GM21528 (cell line): ENCODE measurements at regions not wholly inside any gene's neighbourhood (a gene's known extent, or its start where the extent isn't known, plus 50 kb on each side); places are given as distances from the start of the nearest gene placed in this dataset.

Experiments used
- ATAC-seq: cut with Tn5 transposase; IDR thresholded peaks from one replicate; pipeline ENCODE4 v1.9.1; 2021; ENCODE audit warnings: mild to moderate bottlenecking, moderate library complexity; ENCODE audit not compliant: unreplicated experiment, low FRiP score

DNA sequence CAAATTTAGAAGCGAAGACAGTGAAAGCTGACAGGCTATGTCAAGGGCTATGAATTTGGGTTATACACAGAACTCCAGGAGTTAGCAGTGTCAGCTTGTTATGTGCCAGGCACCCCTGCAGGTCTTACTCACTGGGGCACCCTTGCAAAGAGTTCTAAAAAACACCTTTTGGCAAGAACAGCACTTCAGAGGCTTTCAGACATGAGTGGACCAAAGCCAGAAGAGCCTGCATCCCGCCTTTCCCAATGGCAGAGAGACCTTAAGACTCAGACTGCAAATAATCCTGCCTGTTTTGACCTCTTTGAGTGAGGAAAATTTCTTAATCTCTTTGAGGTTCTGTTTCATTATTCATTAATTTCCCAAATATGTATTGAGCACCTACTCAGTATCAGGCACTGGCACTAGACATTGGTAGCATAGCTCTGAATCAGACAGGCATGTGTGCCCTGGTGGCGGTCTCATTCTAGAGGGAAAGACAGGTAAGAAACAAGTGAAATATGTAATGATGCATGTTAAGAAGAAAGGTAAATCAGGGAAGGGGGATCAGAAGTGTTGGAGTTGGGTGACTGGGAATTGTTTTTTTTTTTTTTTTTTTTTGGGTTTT lies 280.0 kb downstream of the KBTBD8 start:
- no peak for ATAC-seq

DNA sequence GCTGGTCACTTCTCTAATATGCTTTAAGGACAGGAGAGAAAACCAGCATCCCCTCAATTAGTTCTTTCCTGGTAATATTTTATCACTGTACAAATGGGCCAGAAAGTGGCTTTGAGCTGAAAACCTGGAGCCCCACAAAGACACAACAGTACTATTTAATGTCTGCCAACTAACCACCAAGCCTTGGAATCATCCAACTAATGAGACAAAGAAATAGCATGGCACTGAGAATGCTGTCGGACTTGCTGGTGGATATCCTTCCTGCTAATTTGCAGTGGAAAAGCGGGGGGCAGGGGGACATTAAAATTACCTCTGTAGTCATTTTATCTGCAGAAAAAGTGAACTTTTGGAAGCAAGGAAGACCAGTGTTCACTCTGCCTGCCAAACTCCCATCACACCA lies 288.5 kb downstream of the KBTBD8 start:
- no peak for ATAC-seq

DNA sequence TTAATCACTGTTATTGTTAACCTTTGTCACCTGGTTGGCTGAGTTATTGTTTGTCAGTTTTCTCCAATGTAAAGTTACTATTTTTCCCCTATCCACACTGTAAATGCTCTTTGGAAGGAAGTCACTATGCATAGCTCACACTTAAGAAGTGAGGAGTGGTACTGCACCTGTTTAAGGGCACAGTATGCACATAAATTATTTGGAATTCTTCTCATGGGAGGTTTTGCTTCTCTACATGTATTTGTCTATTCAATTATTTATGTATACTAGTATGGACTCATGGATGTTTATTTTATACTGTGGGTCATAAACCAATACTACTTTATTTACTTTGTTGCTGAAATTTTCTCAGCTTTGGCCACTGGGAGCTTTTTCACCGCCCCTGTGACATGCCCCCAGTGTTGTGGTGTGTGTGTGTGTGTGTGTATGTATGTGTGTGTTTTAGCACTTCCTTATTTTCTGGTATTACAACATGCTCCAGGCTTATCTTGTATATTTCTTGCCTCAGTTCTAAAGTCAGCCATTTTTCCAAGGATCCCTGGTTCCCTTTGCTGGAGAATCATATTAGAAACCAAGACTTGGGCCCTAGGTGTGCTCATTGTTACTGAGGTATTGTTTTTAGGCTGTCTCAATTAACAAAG lies 290.5 kb downstream of the KBTBD8 start:
- no peak for ATAC-seq

DNA sequence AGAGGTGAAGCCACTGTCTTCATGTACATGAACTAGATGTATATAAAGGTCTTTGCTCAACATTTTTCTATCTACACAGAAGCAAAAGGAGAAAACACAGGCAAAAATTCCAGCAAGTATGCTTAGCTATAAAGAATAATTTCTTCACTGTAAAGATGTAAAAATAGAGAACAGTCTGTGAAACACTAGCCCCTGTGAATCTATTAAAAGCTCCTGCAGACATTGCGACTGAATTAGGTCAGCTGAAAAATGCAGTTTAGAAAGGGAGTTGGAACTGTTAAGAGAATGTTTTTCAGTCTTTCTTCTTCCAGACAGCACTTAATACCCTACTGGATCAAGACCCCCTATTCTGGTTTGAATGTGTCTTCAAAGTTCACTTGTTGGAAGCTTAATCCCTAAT lies 291.5 kb downstream of the KBTBD8 start:
- ATAC-seq = no peak

DNA sequence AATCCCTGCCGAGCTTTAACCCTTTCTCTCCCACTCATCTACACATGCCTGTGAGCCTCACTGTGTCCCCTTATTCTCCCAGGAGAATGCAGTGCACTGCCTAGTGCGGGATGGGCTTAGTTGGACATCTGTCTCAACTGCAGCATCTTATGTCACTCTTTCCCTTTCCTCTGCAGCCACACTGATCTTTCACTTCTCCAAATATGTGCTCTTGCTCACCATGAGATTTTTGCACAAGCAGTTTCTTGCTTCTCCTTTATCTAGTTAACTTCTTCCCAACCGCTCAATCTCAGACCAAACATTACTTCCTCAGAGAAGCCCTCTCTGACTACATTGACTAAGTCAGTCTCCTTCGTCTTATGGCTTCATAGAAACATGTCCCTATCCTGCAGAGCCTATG lies 292.3 kb downstream of the KBTBD8 start:
- ATAC-seq = no peak

DNA sequence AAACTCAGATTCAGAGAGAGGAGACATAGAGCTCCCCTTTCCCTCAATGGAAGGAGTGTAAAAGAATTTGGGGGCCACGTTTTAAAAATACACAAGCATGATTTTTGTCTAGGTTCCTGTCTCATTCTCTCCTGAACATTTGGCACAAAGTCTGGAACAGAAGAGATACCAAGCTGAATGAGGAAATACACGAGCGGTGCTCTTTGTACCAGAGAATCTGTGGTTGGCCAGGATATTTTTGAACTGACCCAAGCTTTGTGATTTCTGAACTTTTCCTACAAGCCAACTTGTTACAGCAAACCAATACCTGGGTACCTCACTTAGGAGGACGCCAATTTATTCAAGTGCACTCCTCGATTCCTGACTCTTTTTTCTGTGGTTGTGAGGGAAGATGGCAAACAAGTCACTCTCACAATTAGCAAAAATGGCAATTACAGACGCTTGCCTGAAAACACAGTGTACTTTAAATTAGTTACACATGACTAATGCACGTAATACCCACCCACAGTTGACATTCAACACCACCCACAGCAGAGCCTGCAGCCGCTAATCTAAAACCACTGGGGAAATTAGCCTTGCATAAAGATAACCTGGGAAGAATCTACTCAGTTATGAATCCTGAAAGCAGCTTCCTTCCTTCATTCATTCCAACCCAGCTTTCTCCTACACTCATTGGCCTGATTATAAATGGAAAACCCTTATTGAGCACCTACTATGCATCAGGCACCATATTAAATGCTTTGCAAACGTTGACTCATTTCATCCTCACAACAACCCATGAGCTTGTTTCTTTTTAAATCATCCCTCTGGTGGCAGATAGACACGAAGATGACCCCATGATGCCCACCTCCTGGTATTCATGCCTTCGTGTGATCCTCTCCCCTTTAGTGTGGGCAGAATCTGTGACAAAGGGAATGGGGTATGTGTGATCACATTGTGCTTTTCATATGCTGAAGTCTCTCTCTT lies 293.5 kb downstream of the KBTBD8 start:
- no peak for ATAC-seq

DNA sequence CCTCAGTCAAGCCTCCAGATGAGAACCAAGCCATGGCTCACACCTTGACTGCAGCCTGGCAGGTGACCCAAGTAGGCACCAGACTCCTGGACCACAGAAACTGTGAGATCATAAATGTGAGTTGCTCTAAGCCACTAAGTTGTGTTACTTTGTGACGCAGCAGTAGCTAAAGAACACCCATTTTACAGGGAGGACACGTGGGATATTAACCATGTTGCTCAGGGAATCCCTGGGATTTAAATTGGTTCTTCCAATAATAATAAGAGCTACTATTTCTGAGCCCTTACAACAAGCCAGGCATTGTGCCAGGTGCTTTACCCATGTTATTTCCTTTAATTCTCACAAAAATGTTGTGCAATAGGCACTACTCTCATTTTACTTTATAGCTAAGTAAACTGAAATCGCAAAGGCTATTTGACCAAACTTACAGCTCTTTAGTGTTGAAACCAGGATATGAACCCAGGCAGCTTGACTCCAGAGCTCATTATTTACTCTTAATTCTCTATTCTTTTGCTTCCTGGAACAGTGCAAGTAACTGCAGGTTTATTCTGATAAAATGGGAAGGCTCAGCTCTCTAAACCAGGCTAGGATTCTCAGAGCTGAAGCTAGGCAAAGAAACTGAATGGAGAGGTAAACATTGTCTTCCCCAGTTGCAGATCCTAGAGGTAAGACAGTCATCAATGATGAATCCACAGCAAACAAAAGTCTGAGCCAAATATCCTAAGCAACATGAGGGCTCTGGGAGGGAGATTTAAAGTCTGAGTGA lies 294.4 kb downstream of the KBTBD8 start:
- no peak for ATAC-seq

DNA sequence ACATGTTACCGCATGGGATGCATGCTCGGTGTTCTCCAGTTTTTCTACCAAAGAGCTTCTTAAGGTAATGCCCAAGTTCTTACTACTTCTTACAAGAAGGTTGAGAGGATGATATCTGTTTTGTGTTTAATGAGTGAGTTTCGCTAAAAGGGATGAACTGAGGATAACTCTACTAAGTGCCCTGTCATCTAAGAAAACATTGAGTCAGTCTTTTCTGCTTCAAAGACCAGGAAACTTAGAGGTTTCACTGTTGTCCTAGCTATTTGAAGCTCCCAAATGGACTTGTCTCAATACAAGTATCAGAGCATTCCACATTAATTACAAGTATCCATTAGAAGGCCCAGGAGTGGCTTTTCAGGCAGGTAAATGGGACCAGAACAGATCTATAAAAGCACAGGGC lies 296.2 kb downstream of the KBTBD8 start:
- no peak for ATAC-seq

DNA sequence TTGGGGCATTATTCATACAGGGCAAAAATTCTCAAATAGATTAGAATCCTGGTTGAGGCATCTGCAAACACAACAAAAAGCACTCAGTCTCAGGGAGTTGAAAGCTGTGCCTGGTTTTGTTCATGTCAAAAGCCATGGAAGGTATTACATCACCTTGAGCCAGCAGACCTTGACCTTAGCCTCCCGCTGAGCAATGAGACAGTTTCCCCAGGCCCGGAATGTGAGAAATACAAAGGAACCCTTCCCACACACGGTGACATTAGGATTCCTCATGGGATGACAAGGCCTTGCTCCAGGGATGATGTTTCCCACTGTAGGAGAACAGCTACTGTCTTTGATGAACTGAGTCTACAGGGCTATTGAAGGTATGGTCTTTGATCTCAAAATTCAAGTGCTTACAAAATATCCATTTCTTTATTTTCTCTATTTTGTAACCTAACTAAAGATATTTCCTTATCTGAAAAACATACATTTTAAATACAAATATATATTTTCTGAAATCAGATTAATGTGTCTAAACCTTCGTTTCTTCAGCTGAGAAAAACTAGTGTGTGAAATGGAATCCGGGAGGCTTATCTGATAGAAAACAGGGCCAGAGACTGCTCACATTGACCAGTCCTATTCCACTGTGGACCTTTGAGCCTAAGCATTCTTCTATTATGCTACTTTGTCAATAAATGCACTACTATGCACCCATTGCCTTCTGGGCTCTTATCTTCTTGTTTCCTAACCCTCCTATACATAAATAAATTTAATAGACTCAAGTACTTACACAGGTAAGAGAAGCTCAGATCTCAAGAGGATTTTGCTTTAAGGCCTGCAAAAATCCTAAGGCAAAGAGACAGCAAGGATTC lies 298.2 kb downstream of the KBTBD8 start:
- ATAC-seq = no peak

DNA sequence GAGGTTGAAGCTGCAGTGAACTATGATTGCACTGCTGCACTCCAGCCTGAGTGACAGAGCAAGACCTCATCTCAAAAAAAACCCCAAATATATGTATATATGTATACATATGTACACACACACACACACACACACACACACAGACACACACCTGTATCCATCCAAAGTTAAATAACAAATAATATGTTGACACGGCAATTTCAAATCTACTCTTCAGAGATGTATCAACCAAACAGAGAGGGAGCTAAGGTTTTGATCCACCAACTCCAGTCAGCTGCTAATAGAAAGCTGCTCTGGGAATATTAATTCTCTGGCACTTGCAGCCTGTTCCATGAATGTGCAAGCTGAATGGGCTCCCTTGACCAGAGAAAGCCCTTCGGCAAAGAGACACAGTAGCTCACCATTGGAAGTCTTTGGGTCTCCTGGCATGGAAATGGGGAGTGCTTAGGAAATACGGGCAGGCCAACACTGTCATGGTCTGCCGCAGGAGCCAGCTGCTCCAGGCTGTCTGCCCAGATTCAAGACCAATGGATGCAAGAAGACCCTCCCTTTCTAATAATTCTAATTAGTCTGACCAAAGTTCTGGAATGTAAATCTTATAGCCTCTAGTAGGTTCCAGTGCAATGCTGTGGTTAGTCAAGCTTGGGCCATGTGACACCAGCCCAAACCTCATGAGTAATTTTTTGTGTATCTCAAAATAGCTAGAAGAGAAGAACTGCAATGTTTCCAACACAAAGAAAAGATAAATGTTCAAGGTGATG lies 299.8 kb downstream of the KBTBD8 start:
- no peak for ATAC-seq

DNA sequence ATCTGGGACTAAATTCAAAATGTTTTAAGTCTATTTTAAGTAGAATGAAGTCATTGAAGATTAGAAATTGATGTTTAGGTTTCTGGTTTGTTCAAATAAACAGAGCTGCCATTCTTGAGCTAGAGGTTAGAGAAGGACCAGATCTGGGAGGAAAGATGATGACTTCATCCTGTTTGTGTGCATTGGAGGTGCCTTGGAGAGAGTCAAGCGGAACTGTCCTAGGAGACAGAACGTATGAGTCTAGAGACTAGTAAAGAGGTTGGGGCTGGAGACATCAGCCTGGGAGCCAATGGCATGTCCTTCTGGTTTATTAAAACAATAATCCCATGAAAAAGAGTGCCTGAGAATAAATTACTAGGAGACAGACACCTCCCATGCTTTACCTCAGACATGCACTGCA lies 303.4 kb downstream of the KBTBD8 start:
- ATAC-seq = no peak

DNA sequence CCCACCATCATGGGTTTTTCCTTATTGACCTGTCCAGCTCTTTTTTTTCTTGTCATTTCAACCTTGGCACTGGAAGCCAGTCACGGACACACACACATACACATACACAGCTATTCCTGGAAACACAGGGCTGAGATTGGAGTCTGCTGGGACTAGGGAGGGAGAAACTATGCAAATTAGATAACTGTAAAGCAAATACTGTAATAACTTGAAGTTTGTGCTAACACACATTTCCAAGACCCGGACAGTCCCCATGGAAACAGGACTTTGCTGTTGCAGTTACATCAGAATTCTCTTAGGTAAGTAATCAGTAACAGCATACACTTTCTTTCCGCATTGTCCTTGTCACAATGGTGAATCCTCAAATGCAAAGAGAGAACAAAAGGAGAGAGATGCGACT lies 304.4 kb downstream of the KBTBD8 start:
- ATAC-seq = no peak

DNA sequence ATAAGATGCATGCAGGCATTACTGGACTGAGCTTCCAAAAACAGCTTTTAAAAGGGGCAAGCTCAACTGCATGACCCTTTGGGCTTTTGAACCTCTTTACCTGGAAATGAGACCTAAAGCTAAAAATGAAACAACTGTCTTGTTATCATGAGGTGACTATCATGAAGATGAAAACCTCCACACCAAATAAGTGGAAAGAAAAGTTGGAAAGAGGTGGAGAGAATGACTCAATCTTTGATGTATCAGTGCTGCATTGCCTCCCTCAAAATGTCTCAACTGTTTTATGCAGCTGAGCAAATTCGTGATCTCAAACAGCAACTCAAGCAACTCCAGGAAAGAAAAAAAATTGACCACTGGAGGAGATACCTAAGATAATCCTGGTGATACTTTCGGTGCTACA lies 307.1 kb downstream of the KBTBD8 start:
- no peak for ATAC-seq

DNA sequence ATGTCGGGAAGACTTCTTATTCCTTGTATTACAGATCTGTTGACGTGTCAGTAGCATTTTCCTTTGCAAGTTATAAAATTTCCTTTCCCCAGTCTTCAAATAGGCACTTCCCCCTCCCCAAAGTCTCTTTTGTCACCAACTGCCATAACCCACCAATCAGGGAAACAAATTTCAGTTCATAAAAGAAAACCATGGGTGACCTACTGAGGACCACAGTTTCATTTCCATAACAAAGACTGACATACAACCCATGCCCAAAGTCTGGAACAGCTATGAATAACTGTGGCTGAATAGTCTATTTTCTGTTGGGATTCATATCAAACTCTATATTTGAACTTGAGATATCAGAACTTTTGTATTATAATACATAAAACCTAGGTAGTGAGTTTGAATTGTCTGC lies 307.8 kb downstream of the KBTBD8 start:
- ATAC-seq = no peak

DNA sequence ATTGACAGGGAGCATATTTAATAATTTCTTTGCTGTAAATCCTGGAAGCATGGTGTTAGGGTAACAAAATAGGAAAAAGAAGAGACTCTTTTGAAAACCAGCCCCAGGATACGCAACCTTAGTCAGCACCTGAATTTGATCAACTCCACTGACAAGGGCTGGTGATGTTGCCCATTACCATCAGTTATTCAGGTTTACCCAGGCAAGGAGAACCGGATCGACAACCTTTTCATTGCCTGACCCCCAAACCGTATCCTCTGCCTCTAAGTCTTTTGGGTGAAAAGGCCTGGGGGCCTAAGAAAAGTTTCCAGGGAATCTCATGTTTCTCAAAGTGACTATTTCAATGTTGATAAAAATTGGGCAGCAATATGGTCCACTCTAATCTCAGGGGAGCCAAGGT lies 313.3 kb downstream of the KBTBD8 start:
- ATAC-seq = no peak

DNA sequence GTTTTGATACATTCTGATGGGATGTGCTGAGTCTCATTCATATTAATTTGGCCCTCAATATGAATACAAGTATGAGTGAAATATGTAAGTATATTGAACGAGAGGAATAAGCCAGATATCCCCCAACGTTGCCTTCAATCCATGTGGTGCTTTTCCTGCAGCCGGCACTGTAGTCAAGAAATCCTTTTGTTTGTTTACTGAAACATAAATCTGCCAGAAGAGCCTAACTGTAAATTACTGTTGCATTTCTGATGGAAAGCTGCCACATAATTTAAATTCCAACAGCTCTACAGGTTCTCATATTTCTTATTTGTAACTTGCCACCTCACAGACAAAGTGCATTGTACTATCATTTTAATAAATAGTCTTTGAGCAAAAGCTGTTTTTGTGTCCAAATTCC lies 314.0 kb downstream of the KBTBD8 start:
- ATAC-seq = no peak

DNA sequence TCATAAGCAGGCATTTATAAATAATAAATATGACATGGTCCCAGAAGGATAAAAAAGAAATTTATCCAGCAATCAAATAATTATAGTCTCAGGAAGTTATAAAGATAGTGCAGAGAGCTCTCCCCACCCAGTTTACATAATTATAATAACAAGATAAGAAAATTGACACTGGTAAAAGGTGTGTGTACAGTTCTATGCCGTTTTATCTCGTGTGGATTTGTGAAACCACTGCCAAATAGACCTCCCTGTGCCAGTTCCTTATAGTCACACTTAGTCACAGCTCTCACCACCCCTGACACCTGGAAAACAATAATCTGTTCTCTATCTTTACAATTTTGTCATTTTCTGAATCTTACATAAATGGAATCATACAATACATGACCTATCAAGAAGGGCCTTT lies 320.1 kb downstream of the KBTBD8 start:
- no peak for ATAC-seq

DNA sequence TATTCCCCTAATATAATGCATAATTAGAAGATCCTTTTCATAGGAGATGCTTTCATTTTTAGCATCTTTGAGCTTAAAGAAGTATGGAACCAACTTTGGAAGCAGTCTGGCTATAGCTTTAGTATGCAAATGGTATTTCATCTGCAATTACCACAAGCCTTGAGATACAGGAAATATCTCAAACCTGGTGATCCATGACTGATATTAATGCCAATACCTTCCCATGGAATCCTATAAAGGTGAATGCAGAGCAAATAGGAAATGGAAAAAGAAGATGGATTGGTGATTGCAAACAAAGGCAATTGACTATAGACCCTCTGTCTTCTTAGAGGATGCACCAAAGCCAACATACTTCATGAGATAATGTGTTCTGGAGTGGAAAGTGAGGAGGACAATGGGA lies 326.4 kb downstream of the KBTBD8 start:
- ATAC-seq = no peak
